GM19023 (cell line): ENCODE measurements at regions not wholly inside any gene's neighbourhood (a gene's known extent, or its start where the extent isn't known, plus 50 kb on each side); places are given as distances from the start of the nearest gene placed in this dataset.

Source experiments
- ATAC-seq: cut with Tn5 transposase; IDR thresholded peaks from one replicate; pipeline ENCODE4 v1.9.1; 2021; ENCODE audit warnings: mild to moderate bottlenecking, moderate library complexity; ENCODE audit not compliant: unreplicated experiment

GRCh38 chr5:105970919-105971318 is 1699.8 kb downstream of the EFNA5 start:
- no peak for ATAC-seq

GRCh38 chr5:105968981-105969380 is 1701.8 kb downstream of the EFNA5 start:
- ATAC-seq = no peak

GRCh38 chr5:105963696-105964255 is 1707.0 kb downstream of the EFNA5 start:
- no peak for ATAC-seq

- ATAC-seq = no peak
These were observed 1709.2 kb downstream of the EFNA5 start for GRCh38 chr5:105961572-105961971.

GRCh38 chr5:105956456-105957196 is 1714.1 kb downstream of the EFNA5 start:
- no peak for ATAC-seq

GRCh38 chr5:105954341-105954740 is 1716.4 kb downstream of the EFNA5 start:
- no peak for ATAC-seq

- no peak for ATAC-seq
These were observed 1717.1 kb downstream of the EFNA5 start for GRCh38 chr5:105953616-105954015.

- no peak for ATAC-seq
These were observed 1717.9 kb downstream of the EFNA5 start for GRCh38 chr5:105952875-105953274.

- no peak for ATAC-seq
These were observed 1723.3 kb downstream of the EFNA5 start for GRCh38 chr5:105947461-105947860.

GRCh38 chr5:105945203-105945972 is 1725.3 kb downstream of the EFNA5 start:
- ATAC-seq = no peak

GRCh38 chr5:105940181-105940580 is 1730.6 kb downstream of the EFNA5 start:
- no peak for ATAC-seq

GRCh38 chr5:105934171-105934570 is 1736.6 kb downstream of the EFNA5 start:
- ATAC-seq = no peak

- ATAC-seq = no peak
These were observed 1738.8 kb downstream of the EFNA5 start for GRCh38 chr5:105931881-105932421.

- no peak for ATAC-seq
These were observed 1740.9 kb downstream of the EFNA5 start for GRCh38 chr5:105929858-105930257.

- no peak for ATAC-seq
These were observed 1746.4 kb downstream of the EFNA5 start for GRCh38 chr5:105924366-105924765.

- no peak for ATAC-seq
These were observed 1748.2 kb downstream of the EFNA5 start for GRCh38 chr5:105922574-105922973.

- no peak for ATAC-seq
These were observed 1748.7 kb downstream of the EFNA5 start for GRCh38 chr5:105922080-105922479.

- ATAC-seq = no peak
These were observed 1753.5 kb downstream of the EFNA5 start for GRCh38 chr5:105917189-105917588.

- ATAC-seq = no peak
These were observed 1763.7 kb downstream of the EFNA5 start for GRCh38 chr5:105907016-105907415.

GRCh38 chr5:105905392-105905791 is 1765.3 kb downstream of the EFNA5 start:
- ATAC-seq = no peak

GRCh38 chr5:105903069-105903468 is 1767.7 kb downstream of the EFNA5 start:
- no peak for ATAC-seq

GRCh38 chr5:105899726-105900125 is 1771.0 kb downstream of the EFNA5 start:
- no peak for ATAC-seq
